GM11168 (cell line): ENCODE measurements at regions not wholly inside any gene's neighbourhood (a gene's known extent, or its start where the extent isn't known, plus 50 kb on each side); places are given as distances from the start of the nearest gene placed in this dataset.
"Not testable (repeated sequence)": the region's sequence is repeated elsewhere in the genome, so short reads cannot be mapped to it uniquely, and the experiment has no call there.

Source experiments
- in situ Hi-C: fragments of 300-500 bp; cut with MboI; formaldehyde crosslinking; loops from one replicate; pipeline ENCODE4 v1.12.0; 2022; ENCODE audit warnings: low sequenced_read_pairs; ENCODE audit not compliant: unreplicated experiment

GRCh38 chr2:109669731-109670130 lies 55.6 kb downstream of the SOWAHC start:
- in situ Hi-C loops: no loop called here

GRCh38 chr2:109670556-109671411 lies 56.6 kb downstream of the SOWAHC start:
- in situ Hi-C loops: no loop called here

- in situ Hi-C loops: no loop called here
These were observed 60.9 kb downstream of the SOWAHC start for GRCh38 chr2:109674894-109675534.

GRCh38 chr2:109675666-109676345 lies 61.6 kb downstream of the SOWAHC start:
- in situ Hi-C loops: no loop called here

GRCh38 chr2:109676346-109676902 lies 62.3 kb downstream of the SOWAHC start:
- in situ Hi-C loops: no loop called here

GRCh38 chr2:109677121-109677731 lies 63.1 kb downstream of the SOWAHC start:
- in situ Hi-C loops: not testable (repeated sequence)

GRCh38 chr2:109677835-109678580 lies 63.8 kb downstream of the SOWAHC start:
- in situ Hi-C loops: no loop called here

GRCh38 chr2:109678724-109679201 lies 64.6 kb downstream of the SOWAHC start:
- in situ Hi-C loops: not testable (repeated sequence)

- in situ Hi-C loops: no loop called here
These were observed 65.1 kb downstream of the SOWAHC start for GRCh38 chr2:109679225-109679624.

GRCh38 chr2:109679626-109680025 lies 65.5 kb downstream of the SOWAHC start:
- in situ Hi-C loops: no loop called here

GRCh38 chr2:109680523-109681297 lies 66.5 kb downstream of the SOWAHC start:
- in situ Hi-C loops: no loop called here

GRCh38 chr2:109681633-109682380 lies 67.6 kb downstream of the SOWAHC start:
- in situ Hi-C loops: no loop called here

GRCh38 chr2:109683452-109683851 lies 69.3 kb downstream of the SOWAHC start:
- in situ Hi-C loops: no loop called here

GRCh38 chr2:109685453-109685852 lies 71.3 kb downstream of the SOWAHC start:
- in situ Hi-C loops: no loop called here

GRCh38 chr2:109686921-109687320 lies 72.8 kb downstream of the SOWAHC start:
- in situ Hi-C loops: no loop called here

- in situ Hi-C loops: no loop called here
These were observed 75.2 kb downstream of the SOWAHC start for GRCh38 chr2:109689182-109689930.

- in situ Hi-C loops: no loop called here
These were observed 75.8 kb downstream of the SOWAHC start for GRCh38 chr2:109689973-109690372.
